Activated CD8-positive, alpha-beta T cell treated with anti-CD3 and anti-CD28 coated beads for 36 hours (primary cell): ENCODE measurements at regions not wholly inside any gene's neighbourhood (a gene's known extent, or its start where the extent isn't known, plus 50 kb on each side); places are given as distances from the start of the nearest gene placed in this dataset.

Experiments
- ATAC-seq: fragments of 200-7000 bp; cut with Tn5 transposase; one replicate; pipeline ENCODE4 v1.10.0; 2021; ENCODE audit warnings: mild to moderate bottlenecking, moderate library complexity
- CTCF ChIA-PET: fragments of 350-600 bp; sonication (Branson Sonifier 250); formaldehyde crosslinking; loops from one replicate; lab custom pipeline; 2021; ENCODE audit warnings: antibody characterized with exemption; lab: Charles Lee
- POLR2A ChIA-PET: fragments of 350-600 bp; sonication (Branson Sonifier 250); formaldehyde crosslinking; loops from one replicate; lab custom pipeline; 2021; ENCODE audit warnings: antibody characterized with exemption; lab: Charles Lee
- DNase-seq: peaks from one replicate; pipeline ENCODE4 v3.0.0-alpha.2; 2020
- H3K27ac Mint-ChIP-seq: one replicate; pipeline ENCODE4 v1.8.0; 2021; ENCODE audit warnings: mild to moderate bottlenecking, mixed read lengths
- H3K27me3 Mint-ChIP-seq: one replicate; pipeline ENCODE4 v1.8.0; 2021; ENCODE audit warnings: mixed read lengths
- H3K36me3 Mint-ChIP-seq: one replicate; pipeline ENCODE4 v1.8.0; 2021; ENCODE audit warnings: low read depth, mixed read lengths
- H3K4me1 Mint-ChIP-seq: one replicate; pipeline ENCODE4 v1.8.0; 2021; ENCODE audit warnings: low read depth, mixed read lengths
- H3K4me3 Mint-ChIP-seq: one replicate; pipeline ENCODE4 v1.8.0; 2021; ENCODE audit warnings: mild to moderate bottlenecking, moderate library complexity, mixed read lengths
- H3K9me3 Mint-ChIP-seq: one replicate; pipeline ENCODE4 v1.8.0; 2021; ENCODE audit warnings: mixed read lengths
- intact Hi-C: fragments of 100-400 bp; cut with micrococcal nuclease; formaldehyde crosslinking; loops from one replicate; pipeline ENCODE4 v1.10.0; 2022
- TF ChIP-seq, protein P1 (sequence below): fragments of 200-600 bp; IDR thresholded peaks from one replicate; pipeline ENCODE4 v1.8.0; 2022; ENCODE audit warnings: antibody characterized with exemption, mild to moderate bottlenecking

DNA sequence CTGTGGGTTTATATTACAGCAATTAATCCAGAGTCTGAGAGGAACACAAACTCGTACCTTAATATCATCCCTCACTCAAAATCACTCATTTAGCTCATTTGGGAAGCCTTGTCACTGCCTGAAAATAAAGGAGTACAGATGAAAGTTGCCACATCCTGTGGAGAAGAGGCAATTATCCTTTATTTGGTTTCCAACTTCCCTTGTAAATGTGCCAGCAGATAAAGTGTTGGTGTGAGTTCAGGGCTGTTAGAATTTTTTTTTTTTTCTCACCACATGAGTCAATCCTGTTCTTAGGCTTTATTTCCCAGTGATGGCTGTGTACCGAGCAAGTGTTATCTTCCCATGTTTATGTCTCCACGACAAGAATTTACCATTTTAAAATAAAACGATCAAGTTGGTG is 99.0 kb upstream of the SMIM30 start:
- no peaks in the 10 kb centered on the region for H3K4me1 Mint-ChIP-seq
- TF ChIP-seq, protein P1, sequence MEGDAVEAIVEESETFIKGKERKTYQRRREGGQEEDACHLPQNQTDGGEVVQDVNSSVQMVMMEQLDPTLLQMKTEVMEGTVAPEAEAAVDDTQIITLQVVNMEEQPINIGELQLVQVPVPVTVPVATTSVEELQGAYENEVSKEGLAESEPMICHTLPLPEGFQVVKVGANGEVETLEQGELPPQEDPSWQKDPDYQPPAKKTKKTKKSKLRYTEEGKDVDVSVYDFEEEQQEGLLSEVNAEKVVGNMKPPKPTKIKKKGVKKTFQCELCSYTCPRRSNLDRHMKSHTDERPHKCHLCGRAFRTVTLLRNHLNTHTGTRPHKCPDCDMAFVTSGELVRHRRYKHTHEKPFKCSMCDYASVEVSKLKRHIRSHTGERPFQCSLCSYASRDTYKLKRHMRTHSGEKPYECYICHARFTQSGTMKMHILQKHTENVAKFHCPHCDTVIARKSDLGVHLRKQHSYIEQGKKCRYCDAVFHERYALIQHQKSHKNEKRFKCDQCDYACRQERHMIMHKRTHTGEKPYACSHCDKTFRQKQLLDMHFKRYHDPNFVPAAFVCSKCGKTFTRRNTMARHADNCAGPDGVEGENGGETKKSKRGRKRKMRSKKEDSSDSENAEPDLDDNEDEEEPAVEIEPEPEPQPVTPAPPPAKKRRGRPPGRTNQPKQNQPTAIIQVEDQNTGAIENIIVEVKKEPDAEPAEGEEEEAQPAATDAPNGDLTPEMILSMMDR: no peak
- H3K9me3 Mint-ChIP-seq: no peaks in the 10 kb centered on the region
- H3K4me3 Mint-ChIP-seq: no peak overlapping the region
- ATAC-seq (no peak), DNase-seq (no peak)
- H3K27ac Mint-ChIP-seq: no peak overlapping the region
- POLR2A ChIA-PET: no interaction called here
- peaks cover 1% of the 10 kb centered on the region for H3K27me3 Mint-ChIP-seq
- intact Hi-C loops: no loop called here
- CTCF ChIA-PET: no interaction called here
- no peaks in the 10 kb centered on the region for H3K36me3 Mint-ChIP-seq

DNA sequence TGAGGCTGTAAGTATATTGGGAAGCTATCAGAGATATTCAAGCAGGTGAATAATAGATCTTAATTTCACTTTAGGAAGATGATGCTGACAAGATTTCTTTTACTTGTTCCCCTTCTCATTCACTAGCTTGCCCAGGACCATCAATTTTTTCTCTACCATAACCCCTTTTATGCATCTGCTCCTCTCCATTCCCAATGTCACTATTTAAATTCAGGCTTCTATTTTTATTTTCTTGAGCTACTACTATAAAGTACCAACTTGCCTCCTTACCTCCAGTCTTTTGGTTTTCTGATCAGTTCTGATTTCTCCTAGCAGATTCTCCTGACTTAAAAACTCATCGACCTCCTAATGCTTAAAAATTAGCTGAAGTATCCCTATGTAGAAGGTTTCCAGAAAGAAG is 97.7 kb upstream of the SMIM30 start:
- no peaks in the 10 kb centered on the region for H3K27me3 Mint-ChIP-seq
- POLR2A ChIA-PET: no interaction called here
- no peaks in the 10 kb centered on the region for H3K9me3 Mint-ChIP-seq
- no peaks in the 10 kb centered on the region for H3K4me1 Mint-ChIP-seq
- ATAC-seq (no peak), DNase-seq (no peak)
- H3K36me3 Mint-ChIP-seq: no peaks in the 10 kb centered on the region
- TF ChIP-seq, protein P1: no peak
- CTCF ChIA-PET: no interaction called here
- intact Hi-C loops: no loop called here
- H3K4me3 Mint-ChIP-seq: no peak overlapping the region
- no peak overlapping the region for H3K27ac Mint-ChIP-seq

DNA sequence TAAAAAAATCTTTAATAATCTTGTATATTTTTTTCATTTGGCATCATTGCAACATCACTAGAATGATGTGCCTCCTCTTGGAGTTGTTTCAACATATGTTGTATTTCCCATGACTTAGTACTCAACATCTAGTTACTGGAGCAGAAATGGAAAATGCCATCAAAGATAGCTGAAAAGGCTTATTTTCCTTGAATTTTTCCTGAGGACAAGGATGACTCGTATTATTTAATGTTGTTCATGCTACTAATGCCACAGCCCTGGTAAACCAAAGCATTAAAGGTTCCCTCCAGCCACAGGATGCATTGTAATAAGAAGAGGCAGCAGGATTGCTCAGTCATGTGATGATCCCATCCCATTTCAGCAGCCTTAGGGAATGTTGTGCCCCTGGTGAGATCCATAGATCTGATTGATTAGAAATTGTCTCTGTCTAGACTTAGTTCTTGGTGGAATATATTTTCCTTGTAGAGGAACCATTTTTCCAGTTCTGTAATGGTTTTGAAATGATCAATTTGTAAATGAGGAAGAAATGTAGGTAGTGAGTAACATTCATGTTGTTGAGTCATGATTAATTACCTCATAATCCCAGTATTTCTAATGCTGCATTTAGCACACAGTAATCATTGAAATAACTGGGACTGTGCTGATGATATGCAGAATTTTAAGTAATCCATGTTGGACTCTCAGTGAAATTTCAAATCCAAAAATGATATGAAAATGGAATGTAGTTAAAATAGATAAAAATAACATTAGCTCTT is 91.3 kb upstream of the SMIM30 start:
- Mint-ChIP-seq H3K36me3 (no peaks in the 10 kb centered on the region), H3K4me3 (no peak overlapping the region), H3K27me3 (peaks cover 1% of the 10 kb centered on the region), H3K9me3 (no peaks in the 10 kb centered on the region), H3K4me1 (no peaks in the 10 kb centered on the region), H3K27ac (no peak overlapping the region)
- POLR2A ChIA-PET: no interaction called here
- CTCF ChIA-PET: no interaction called here
- ATAC-seq (no peak), DNase-seq (no peak)
- TF ChIP-seq, protein P1: no peak
- intact Hi-C loops: no loop called here

DNA sequence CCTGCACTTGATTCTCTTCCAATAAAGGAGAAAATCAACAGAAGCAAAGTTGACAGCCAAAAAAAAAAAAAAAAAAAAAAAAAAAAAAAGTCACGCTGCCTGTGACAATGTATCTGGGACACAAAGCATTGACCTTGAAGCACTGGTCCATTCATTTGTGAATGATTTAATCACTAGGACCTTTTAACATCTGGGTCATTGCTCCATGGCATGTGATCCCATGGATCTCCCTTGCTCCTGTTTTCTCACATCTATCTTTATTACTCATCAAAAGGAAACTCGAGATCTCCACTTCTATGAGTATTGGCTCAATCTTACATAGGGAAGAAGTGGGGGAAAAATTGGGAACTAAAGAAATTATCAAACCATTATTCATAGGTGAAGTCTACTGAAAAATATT is 89.6 kb upstream of the SMIM30 start:
- TF ChIP-seq, protein P1: no peak
- H3K27ac Mint-ChIP-seq: no peak overlapping the region
- ChIA-PET CTCF (no interaction called here), POLR2A (no interaction called here)
- ATAC-seq: no peak
- H3K27me3 Mint-ChIP-seq: peaks cover 1% of the 10 kb centered on the region
- no peak for DNase-seq
- intact Hi-C loops: no loop called here
- no peaks in the 10 kb centered on the region for H3K4me1 Mint-ChIP-seq
- H3K4me3 Mint-ChIP-seq: no peak overlapping the region
- no peaks in the 10 kb centered on the region for H3K36me3 Mint-ChIP-seq
- H3K9me3 Mint-ChIP-seq: no peaks in the 10 kb centered on the region

DNA sequence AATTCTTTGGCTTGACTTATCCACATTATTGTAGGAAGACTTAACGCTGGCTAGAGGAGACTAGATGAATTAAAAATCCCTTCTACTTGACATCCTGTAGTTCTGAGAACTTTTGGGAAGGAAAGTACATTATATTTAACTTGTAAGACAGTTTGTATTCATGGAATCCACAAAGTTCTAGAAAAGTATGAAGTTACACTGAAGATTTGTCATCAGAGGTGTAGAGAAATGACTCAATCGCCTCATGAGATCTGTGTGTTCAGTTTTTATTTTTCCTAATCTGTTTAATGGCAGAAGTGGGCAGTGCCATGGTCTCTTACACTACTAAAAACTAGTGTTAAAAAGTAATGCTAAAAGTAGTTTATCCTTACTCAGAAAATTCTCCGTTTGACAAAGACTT is 89.1 kb upstream of the SMIM30 start:
- Mint-ChIP-seq H3K27ac (no peak overlapping the region), H3K4me1 (no peaks in the 10 kb centered on the region), H3K9me3 (no peaks in the 10 kb centered on the region), H3K36me3 (no peaks in the 10 kb centered on the region), H3K27me3 (peaks cover 1% of the 10 kb centered on the region), H3K4me3 (no peak overlapping the region)
- intact Hi-C loops: no loop called here
- TF ChIP-seq, protein P1: no peak
- ChIA-PET POLR2A (no interaction called here), CTCF (no interaction called here)
- ATAC-seq: no peak
- no peak for DNase-seq
